22Rv1 (cell line): ENCODE measurements at regions not wholly inside any gene's neighbourhood (a gene's known extent, or its start where the extent isn't known, plus 50 kb on each side); places are given as distances from the start of the nearest gene placed in this dataset.

Experiments
- H3K27ac ChIP-seq: fragments of 450-650 bp; 2 replicates; pipeline ENCODE4 v1.5.1; 2017
- CTCF ChIP-seq: fragments of 450-650 bp; IDR thresholded peaks from 2 replicates; pipeline ENCODE4 v1.5.1; 2017; ENCODE audit warnings: mild to moderate bottlenecking
- ZFX ChIP-seq: fragments of 450-650 bp; IDR thresholded peaks from 2 replicates; pipeline ENCODE4 v1.6.1; 2017; ENCODE audit warnings: antibody characterized with exemption, borderline replicate concordance

- H3K27ac ChIP-seq, result no peak overlapping the region
- TF ChIP-seq CTCF (no peak), ZFX (no peak)
Measured at GRCh38 chr1:229155472-229155871, 115.4 kb upstream of the RAB4A start.

- no peak overlapping the region for H3K27ac ChIP-seq
- TF ChIP-seq CTCF (peak; percentile 45), ZFX (no peak)
Measured at GRCh38 chr1:229156872-229157271, 114.0 kb upstream of the RAB4A start.

- no peak overlapping the region for H3K27ac ChIP-seq
- no peak for TF ChIP-seq CTCF
- no peak for TF ChIP-seq ZFX
Measured at GRCh38 chr1:229157480-229157879, 113.4 kb upstream of the RAB4A start.

GRCh38 chr1:229158341-229158921 lies 112.5 kb upstream of the RAB4A start:
- H3K27ac ChIP-seq, result no peak overlapping the region
- no peak for TF ChIP-seq CTCF
- TF ChIP-seq ZFX, result no peak

- H3K27ac ChIP-seq, result no peak overlapping the region
- TF ChIP-seq ZFX (no peak), CTCF (no peak)
Measured at GRCh38 chr1:229158927-229159326, 112.0 kb upstream of the RAB4A start.

- TF ChIP-seq ZFX (no peak), CTCF (no peak)
- H3K27ac ChIP-seq, result no peak overlapping the region
Measured at GRCh38 chr1:229159668-229160544, 111.0 kb upstream of the RAB4A start.

GRCh38 chr1:229161740-229162139 lies 109.2 kb upstream of the RAB4A start:
- TF ChIP-seq CTCF (no peak), ZFX (no peak)

More at GRCh38 chr1:229161740-229162139, 109.2 kb upstream of the RAB4A start:
- H3K27ac ChIP-seq, result no peak overlapping the region
